Transverse colon (tissue), 4 donors: ENCODE measurements at regions not wholly inside any gene's neighbourhood (a gene's known extent, or its start where the extent isn't known, plus 50 kb on each side); places are given as distances from the start of the nearest gene placed in this dataset.

Source experiments
- DNase-seq: peaks from one replicate; pipeline ENCODE4 v3.0.0-alpha.2; 2019
- H3K27ac ChIP-seq, 4 donors: fragments of 200-600 bp; sonication (generic); 2 replicates each; pipeline ENCODE4 v1.5.1; 2016 to 2018; ENCODE audit warnings: inconsistent platforms in 4 of 4
- H3K27me3 ChIP-seq: fragments of 200-600 bp; sonication (generic); 2 replicates; pipeline ENCODE4 v1.5.1; 2017; ENCODE audit warnings: inconsistent platforms
- H3K36me3 ChIP-seq, 4 donors: fragments of 200-600 bp; sonication (generic); 2 replicates each; pipeline ENCODE4 v1.5.1; 2017 to 2019; ENCODE audit warnings: inconsistent platforms in 4 of 4
- H3K4me1 ChIP-seq, 4 donors: fragments of 200-600 bp; sonication (generic); 2 replicates each; pipeline ENCODE4 v1.5.1; 2017 to 2020; ENCODE audit warnings: inconsistent platforms in 4 of 4
- H3K4me3 ChIP-seq, 4 donors: fragments of 200-600 bp; sonication (generic); 1 replicate in 1 of 4; 2 replicates in 3 of 4; pipeline versions ENCODE4 v1.5.1 to v1.6.1; 2017 to 2019; ENCODE audit warnings: inconsistent platforms in 4 of 4
- H3K9me3 ChIP-seq, 2 donors: fragments of 200-600 bp; sonication (generic); 2 replicates each; pipeline ENCODE4 v1.5.1; 2017 to 2019; ENCODE audit warnings: inconsistent platforms in 2 of 2
- CTCF ChIP-seq, 5 experiments: fragments of 200-600 bp in 3 of 5; fragments of 450-650 bp in 2 of 5; sonication (generic) in 3 of 5; IDR thresholded peaks; 1 replicate in 2 of 5; 2 replicates in 3 of 5; pipeline ENCODE4 v1.5.1; 2016 to 2017; ENCODE audit warnings: antibody characterized with exemption in 5 of 5, inconsistent platforms in 3 of 5, mild to moderate bottlenecking in 2 of 5, moderate library complexity in 1 of 5
- EP300 ChIP-seq: sonication (generic); formaldehyde crosslinking; IDR thresholded peaks from one replicate; pipeline ENCODE4 v1.6.1; 2017; ENCODE audit warnings: antibody characterized with exemption, low read depth
- POLR2A ChIP-seq: fragments of 450-650 bp; IDR thresholded peaks from one replicate; pipeline ENCODE4 v1.6.1; 2016; ENCODE audit warnings: antibody characterized with exemption, mild to moderate bottlenecking, moderate library complexity
- POLR2AphosphoS5 ChIP-seq, 3 donors: sonication (generic); formaldehyde crosslinking; IDR thresholded peaks; one replicate each; pipeline ENCODE4 v1.6.1; 2016; ENCODE audit warnings: antibody characterized with exemption in 3 of 3
- WGBS, 2 donors: methylation state at CpG; one replicate each; pipeline ENCODE4 v1.1.5; 2018; ENCODE audit warnings: low coverage in 1 of 2; 5-methylcytosine and 5-hydroxymethylcytosine counted together
- in situ Hi-C, 4 donors: fragments of 200-750 bp; cut with MboI; loops; one replicate each; pipeline versions ENCODE4 v1.15.0 to v1.15.1; 2017; ENCODE audit warnings: low sequenced_read_pairs in 3 of 4, low pct_ligation_motif_present in 1 of 4, low pct_unique_long_range_greater_than_20kb in 1 of 4
- intact Hi-C: fragments of 100-400 bp; cut with DNase I; formaldehyde crosslinking; loops from one replicate; pipeline ENCODE4 v1.15.1; 2023; ENCODE audit warnings: low total_unique reads

DNA sequence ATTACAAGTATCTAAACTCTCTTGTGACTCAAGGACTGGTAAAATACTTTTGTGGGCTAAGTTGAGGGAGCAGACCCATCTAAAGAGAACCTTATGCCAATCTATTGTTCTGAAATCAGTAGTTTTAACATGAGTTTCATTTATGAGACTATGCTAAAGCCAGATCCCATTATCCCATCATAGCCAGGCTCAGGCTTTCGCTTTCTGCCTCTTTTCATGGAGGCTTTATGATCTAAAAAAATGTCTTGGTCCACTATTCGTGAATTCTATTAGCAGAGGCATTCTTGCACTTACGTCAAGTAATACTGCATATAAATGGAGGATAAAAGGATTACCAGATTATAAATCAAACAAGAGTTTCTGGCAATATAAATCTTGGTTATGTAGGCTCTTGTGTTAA is 1636.9 kb upstream of the ACVR2A start:
- TF ChIP-seq POLR2AphosphoS5 (IDR thresholded peaks at IDR 0.05): no peak
- no peak for TF ChIP-seq POLR2A
- no peak for TF ChIP-seq CTCF (IDR thresholded peaks at IDR 0.05)
- no peak for TF ChIP-seq EP300
- Histone ChIP-seq H3K4me1 (no peaks in the 10 kb centered on the region), H3K27me3 (no peaks in the 10 kb centered on the region), H3K4me3 (no peak overlapping the region), H3K27ac (no peak overlapping the region), H3K9me3 (no peaks in the 10 kb centered on the region), H3K36me3 (no peaks in the 10 kb centered on the region)
- intact Hi-C loops: no loop called here
- in situ Hi-C loops: no loop called here
- DNase-seq: no peak
- WGBS, 2 donors: 79% methylated on average over 3 of the region's 3 CpGs

GRCh38 chr2:146207417-146207816 is 1637.4 kb upstream of the ACVR2A start:
- Histone ChIP-seq H3K4me3 (no peak overlapping the region), H3K27ac (no peak overlapping the region), H3K27me3 (no peaks in the 10 kb centered on the region), H3K36me3 (no peaks in the 10 kb centered on the region), H3K9me3 (no peaks in the 10 kb centered on the region), H3K4me1 (no peaks in the 10 kb centered on the region)
- in situ Hi-C loops: no loop called here
- WGBS, 2 donors: 66 to 73% methylated on average over 1 of the region's 1 CpG
- intact Hi-C loops: no loop called here
- TF ChIP-seq EP300: no peak
- TF ChIP-seq POLR2AphosphoS5 (IDR thresholded peaks at IDR 0.05): no peak
- no peak for TF ChIP-seq CTCF (IDR thresholded peaks at IDR 0.05)
- TF ChIP-seq POLR2A: no peak
- no peak for DNase-seq

DNA sequence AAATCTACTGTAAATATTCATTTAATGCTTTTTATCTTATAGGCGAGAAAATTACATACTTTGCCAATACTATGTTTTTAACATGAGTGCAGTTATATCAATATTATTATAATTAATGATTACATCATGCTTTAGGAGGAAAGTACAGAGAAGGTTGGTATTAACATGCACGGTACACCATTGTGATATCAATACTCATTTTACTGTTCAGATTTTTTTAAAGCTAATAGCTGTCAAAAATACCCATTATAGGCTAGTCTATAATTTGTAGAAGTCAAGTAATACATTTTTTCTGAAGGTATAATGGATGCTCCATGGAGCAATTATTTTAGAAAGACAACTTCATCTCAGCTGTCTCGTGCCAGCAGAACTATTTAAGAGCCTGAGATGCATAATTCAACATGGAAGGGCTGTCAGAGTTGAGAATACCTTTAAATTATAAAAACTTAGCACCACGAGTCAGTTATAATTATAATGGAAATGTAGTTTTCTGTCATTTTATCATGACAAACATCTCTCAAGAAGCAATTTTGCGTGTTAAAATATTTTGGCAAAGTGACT is 1641.7 kb upstream of the ACVR2A start:
- Histone ChIP-seq H3K27ac (no peak overlapping the region), H3K4me1 (no peaks in the 10 kb centered on the region), H3K27me3 (no peaks in the 10 kb centered on the region), H3K36me3 (no peaks in the 10 kb centered on the region), H3K9me3 (no peaks in the 10 kb centered on the region), H3K4me3 (no peak overlapping the region)
- WGBS, 2 donors: 70 to 79% methylated on average over 5 of the region's 5 CpGs
- intact Hi-C loops: no loop called here
- TF ChIP-seq POLR2AphosphoS5 (IDR thresholded peaks at IDR 0.05) (no peak), POLR2A (no peak), EP300 (no peak), CTCF (IDR thresholded peaks at IDR 0.05) (no peak)
- in situ Hi-C loops: no loop called here
- DNase-seq: no peak

GRCh38 chr2:146193619-146194018 is 1651.2 kb upstream of the ACVR2A start:
- no peaks in the 10 kb centered on the region for H3K36me3 ChIP-seq
- no peak overlapping the region for H3K4me3 ChIP-seq
- H3K27ac ChIP-seq: no peak overlapping the region
- intact Hi-C loops (no loop called here), in situ Hi-C loops (no loop called here)
- H3K27me3 ChIP-seq: no peaks in the 10 kb centered on the region
- no peaks in the 10 kb centered on the region for H3K4me1 ChIP-seq
- TF ChIP-seq POLR2A (no peak), CTCF (IDR thresholded peaks at IDR 0.05) (no peak), POLR2AphosphoS5 (IDR thresholded peaks at IDR 0.05) (no peak)
- no peak for DNase-seq
- no peaks in the 10 kb centered on the region for H3K9me3 ChIP-seq
